HepG2 (cell line): ENCODE measurements at regions not wholly inside any gene's neighbourhood (a gene's known extent, or its start where the extent isn't known, plus 50 kb on each side); places are given as distances from the start of the nearest gene placed in this dataset.

Source experiments
- ARID4A ChIP-seq: sonication (generic); formaldehyde crosslinking; IDR thresholded peaks from 2 replicates; pipeline ENCODE4 v1.5.0; 2020; ENCODE audit warnings: mild to moderate bottlenecking, missing genetic modification reagents, borderline replicate concordance
- RERE ChIP-seq: IDR thresholded peaks from 2 replicates; pipeline ENCODE4 v1.6.1; 2016; ENCODE audit warnings: low read depth, missing genetic modification reagents, missing compliant biosample characterization
- ZFP62 ChIP-seq: sonication (generic); formaldehyde crosslinking; IDR thresholded peaks from 2 replicates; pipeline ENCODE4 v1.4.0; 2020; ENCODE audit warnings: missing genetic modification reagents
- ZMAT3 ChIP-seq: sonication (generic); formaldehyde crosslinking; conservative IDR thresholded peaks from 2 replicates; pipeline ENCODE4 v1.7.0; 2021; ENCODE audit warnings: missing genetic modification reagents
- TF ChIP-seq, protein P1 (sequence below): sonication (generic); formaldehyde crosslinking; IDR thresholded peaks from 2 replicates; pipeline ENCODE4 v1.4.0; 2020; ENCODE audit warnings: missing genetic modification reagents, borderline replicate concordance
- TF ChIP-seq, protein P2 (sequence below), 2 experiments: sonication (generic) in 1 of 2; formaldehyde crosslinking in 1 of 2; IDR thresholded peaks; 2 replicates each; pipeline versions ENCODE4 v1.5.1 to v1.6.1; 2011 to 2020; ENCODE audit warnings: borderline replicate concordance in 1 of 2, low read depth in 1 of 2, low read length in 1 of 2, mild to moderate bottlenecking in 1 of 2, missing genetic modification reagents in 1 of 2, moderate library complexity in 1 of 2

DNA sequence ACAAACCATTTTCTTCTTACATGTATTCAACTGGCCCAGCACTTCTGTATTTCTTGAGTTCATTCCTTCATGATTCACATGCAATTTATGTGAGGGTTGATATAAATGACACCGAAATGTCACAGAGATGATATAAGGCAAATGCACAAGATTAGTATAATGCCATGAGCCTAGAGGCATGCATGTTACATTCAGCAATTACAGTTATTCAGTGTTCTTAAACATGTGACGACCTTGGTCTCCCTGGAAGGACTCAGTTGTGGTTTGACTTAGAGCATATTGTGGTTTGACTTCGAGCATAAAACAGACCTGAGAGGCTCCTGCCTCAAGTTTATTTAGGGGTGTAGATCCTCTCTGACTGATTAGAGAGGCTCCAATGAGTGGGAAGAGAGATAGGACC is 752.1 kb upstream of the POM121L12 start (continued):
- TF ChIP-seq ARID4A (CRISPR knock-in tag): no peak
- no peak for TF ChIP-seq ZMAT3
- no peak for TF ChIP-seq RERE (CRISPR knock-in tag)
- TF ChIP-seq, protein P1, sequence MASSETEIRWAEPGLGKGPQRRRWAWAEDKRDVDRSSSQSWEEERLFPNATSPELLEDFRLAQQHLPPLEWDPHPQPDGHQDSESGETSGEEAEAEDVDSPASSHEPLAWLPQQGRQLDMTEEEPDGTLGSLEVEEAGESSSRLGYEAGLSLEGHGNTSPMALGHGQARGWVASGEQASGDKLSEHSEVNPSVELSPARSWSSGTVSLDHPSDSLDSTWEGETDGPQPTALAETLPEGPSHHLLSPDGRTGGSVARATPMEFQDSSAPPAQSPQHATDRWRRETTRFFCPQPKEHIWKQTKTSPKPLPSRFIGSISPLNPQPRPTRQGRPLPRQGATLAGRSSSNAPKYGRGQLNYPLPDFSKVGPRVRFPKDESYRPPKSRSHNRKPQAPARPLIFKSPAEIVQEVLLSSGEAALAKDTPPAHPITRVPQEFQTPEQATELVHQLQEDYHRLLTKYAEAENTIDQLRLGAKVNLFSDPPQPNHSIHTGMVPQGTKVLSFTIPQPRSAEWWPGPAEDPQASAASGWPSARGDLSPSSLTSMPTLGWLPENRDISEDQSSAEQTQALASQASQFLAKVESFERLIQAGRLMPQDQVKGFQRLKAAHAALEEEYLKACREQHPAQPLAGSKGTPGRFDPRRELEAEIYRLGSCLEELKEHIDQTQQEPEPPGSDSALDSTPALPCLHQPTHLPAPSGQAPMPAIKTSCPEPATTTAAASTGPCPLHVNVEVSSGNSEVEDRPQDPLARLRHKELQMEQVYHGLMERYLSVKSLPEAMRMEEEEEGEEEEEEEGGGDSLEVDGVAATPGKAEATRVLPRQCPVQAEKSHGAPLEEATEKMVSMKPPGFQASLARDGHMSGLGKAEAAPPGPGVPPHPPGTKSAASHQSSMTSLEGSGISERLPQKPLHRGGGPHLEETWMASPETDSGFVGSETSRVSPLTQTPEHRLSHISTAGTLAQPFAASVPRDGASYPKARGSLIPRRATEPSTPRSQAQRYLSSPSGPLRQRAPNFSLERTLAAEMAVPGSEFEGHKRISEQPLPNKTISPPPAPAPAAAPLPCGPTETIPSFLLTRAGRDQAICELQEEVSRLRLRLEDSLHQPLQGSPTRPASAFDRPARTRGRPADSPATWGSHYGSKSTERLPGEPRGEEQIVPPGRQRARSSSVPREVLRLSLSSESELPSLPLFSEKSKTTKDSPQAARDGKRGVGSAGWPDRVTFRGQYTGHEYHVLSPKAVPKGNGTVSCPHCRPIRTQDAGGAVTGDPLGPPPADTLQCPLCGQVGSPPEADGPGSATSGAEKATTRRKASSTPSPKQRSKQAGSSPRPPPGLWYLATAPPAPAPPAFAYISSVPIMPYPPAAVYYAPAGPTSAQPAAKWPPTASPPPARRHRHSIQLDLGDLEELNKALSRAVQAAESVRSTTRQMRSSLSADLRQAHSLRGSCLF (CRISPR knock-in tag): no peak
- TF ChIP-seq ZFP62: no peak
- TF ChIP-seq, protein P2, sequence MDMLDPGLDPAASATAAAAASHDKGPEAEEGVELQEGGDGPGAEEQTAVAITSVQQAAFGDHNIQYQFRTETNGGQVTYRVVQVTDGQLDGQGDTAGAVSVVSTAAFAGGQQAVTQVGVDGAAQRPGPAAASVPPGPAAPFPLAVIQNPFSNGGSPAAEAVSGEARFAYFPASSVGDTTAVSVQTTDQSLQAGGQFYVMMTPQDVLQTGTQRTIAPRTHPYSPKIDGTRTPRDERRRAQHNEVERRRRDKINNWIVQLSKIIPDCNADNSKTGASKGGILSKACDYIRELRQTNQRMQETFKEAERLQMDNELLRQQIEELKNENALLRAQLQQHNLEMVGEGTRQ (IDR thresholded peaks at IDR 0.05; ENCODE audit: low read depth, low read length): no peak
- TF ChIP-seq, protein P2 (CRISPR knock-in tag; IDR thresholded peaks at IDR 0.05; ENCODE audit: borderline replicate concordance): no peak
